ENCODE measurements at regions not wholly inside any gene's neighbourhood (a gene's known extent, or its start where the extent isn't known, plus 50 kb on each side); places are given as distances from the start of the nearest gene placed in this dataset.

- no peak overlapping the region for H3K27ac ChIP-seq (ENCODE audit: low read depth, low read length)
- H3K18ac ChIP-seq (ENCODE audit: low read length), result no peak overlapping the region
- no peaks in the 10 kb centered on the region for H3K27me3 ChIP-seq (ENCODE audit: insufficient read depth, low read length)
- H3K14ac ChIP-seq (ENCODE audit: low read length), result no peak overlapping the region
- no peak overlapping the region for H4K12ac ChIP-seq (ENCODE audit: low read depth, low read length)
- no peak overlapping the region for H4K91ac ChIP-seq (ENCODE audit: low read depth, low read length)
- no peak overlapping the region for H2BK12ac ChIP-seq (ENCODE audit: low read length)
- no peaks in the 10 kb centered on the region for H3K4me1 ChIP-seq (ENCODE audit: control insufficient read depth in 1 of 2, insufficient read depth in 2 of 2, low read length in 2 of 2)
- no peak overlapping the region for H3K23ac ChIP-seq (ENCODE audit: low read length)
- no peaks in the 10 kb centered on the region for H3K79me2 ChIP-seq (ENCODE audit: control insufficient read depth, insufficient read depth, low read length, poor library complexity)
- no peak overlapping the region for H3K9ac ChIP-seq (ENCODE audit: low read length)
- H3K4me2 ChIP-seq (ENCODE audit: low read length), result no peak overlapping the region
- H3K36me3 ChIP-seq (ENCODE audit: control insufficient read depth in 1 of 2, insufficient read depth in 2 of 2, low read length in 2 of 2), result no peaks in the 10 kb centered on the region
- H3K4me3 ChIP-seq (ENCODE audit: low read depth, low read length), result no peak overlapping the region
- H4K8ac ChIP-seq (ENCODE audit: low read depth, low read length), result no peak overlapping the region
- no peak overlapping the region for H2BK120ac ChIP-seq (ENCODE audit: insufficient read depth, low read length, poor library complexity)
- WGBS (ENCODE audit: extremely low coverage, insufficient coverage, insufficient read length), result no CpG with 5 or more reads among the region's 3 CpGs
- no peak for DNase-seq
- no peak overlapping the region for H2AFZ ChIP-seq (ENCODE audit: insufficient read depth, low read length, poor library complexity)
- H2BK5ac ChIP-seq (ENCODE audit: low read depth, low read length, poor library complexity), result no peak overlapping the region
- H3K79me1 ChIP-seq (ENCODE audit: low read length), result no peaks in the 10 kb centered on the region
- H3K4ac ChIP-seq (ENCODE audit: low read depth, low read length), result no peak overlapping the region
- no peaks in the 10 kb centered on the region for H3K9me3 ChIP-seq (ENCODE audit: insufficient read depth, low read depth, low read length)
- H2AK5ac ChIP-seq (ENCODE audit: low read length), result no peak overlapping the region
These were observed 1001.0 kb upstream of the TENM4 start for GRCh38 chr11:80441821-80442220.

DNA sequence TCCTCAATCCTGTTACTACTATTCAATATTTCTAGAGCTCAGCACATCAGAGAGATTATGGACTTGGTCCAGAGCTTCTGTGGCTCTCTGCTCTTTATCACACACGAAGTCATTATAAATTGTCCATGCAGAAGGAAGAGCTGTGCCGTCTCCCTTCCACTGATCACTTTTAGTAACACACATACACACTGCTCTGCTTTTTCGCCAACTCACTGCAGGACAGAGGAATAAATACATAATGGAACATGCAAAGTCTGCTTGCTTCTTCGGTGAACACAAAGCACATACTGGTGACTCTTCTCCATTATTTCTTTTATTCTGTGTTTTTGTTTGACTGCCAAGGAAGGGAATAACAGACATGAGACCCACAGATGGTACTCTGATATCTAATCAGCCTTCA, 1000.0 kb upstream of the TENM4 start:
- no peak overlapping the region for H2AK5ac ChIP-seq (ENCODE audit: low read length)
- H3K4me1 ChIP-seq (ENCODE audit: control insufficient read depth in 1 of 2, insufficient read depth in 2 of 2, low read length in 2 of 2), result no peaks in the 10 kb centered on the region
- no peak overlapping the region for H3K4me2 ChIP-seq (ENCODE audit: low read length)
- no peak overlapping the region for H3K4me3 ChIP-seq (ENCODE audit: low read depth, low read length)
- H3K79me2 ChIP-seq (ENCODE audit: control insufficient read depth, insufficient read depth, low read length, poor library complexity), result no peaks in the 10 kb centered on the region
- no peaks in the 10 kb centered on the region for H3K36me3 ChIP-seq (ENCODE audit: control insufficient read depth in 1 of 2, insufficient read depth in 2 of 2, low read length in 2 of 2)
- no peak overlapping the region for H4K12ac ChIP-seq (ENCODE audit: low read depth, low read length)
- H4K8ac ChIP-seq (ENCODE audit: low read depth, low read length), result no peak overlapping the region
- no CpG with 5 or more reads among the region's 4 CpGs for WGBS (ENCODE audit: extremely low coverage, insufficient coverage, insufficient read length)
- H3K9me3 ChIP-seq (ENCODE audit: insufficient read depth, low read depth, low read length), result no peaks in the 10 kb centered on the region
- no peak overlapping the region for H3K9ac ChIP-seq (ENCODE audit: low read length)
- H4K91ac ChIP-seq (ENCODE audit: low read depth, low read length), result no peak overlapping the region
- H2AFZ ChIP-seq (ENCODE audit: insufficient read depth, low read length, poor library complexity), result no peak overlapping the region
- H2BK12ac ChIP-seq (ENCODE audit: low read length), result no peak overlapping the region
- no peak overlapping the region for H3K23ac ChIP-seq (ENCODE audit: low read length)
- no peak overlapping the region for H3K14ac ChIP-seq (ENCODE audit: low read length)
- H3K27ac ChIP-seq (ENCODE audit: low read depth, low read length), result no peak overlapping the region
- DNase-seq, result no peak
- no peak overlapping the region for H2BK5ac ChIP-seq (ENCODE audit: low read depth, low read length, poor library complexity)
- no peaks in the 10 kb centered on the region for H3K27me3 ChIP-seq (ENCODE audit: insufficient read depth, low read length)
- H3K18ac ChIP-seq (ENCODE audit: low read length), result no peak overlapping the region
- no peaks in the 10 kb centered on the region for H3K79me1 ChIP-seq (ENCODE audit: low read length)
- H2BK120ac ChIP-seq (ENCODE audit: insufficient read depth, low read length, poor library complexity), result no peak overlapping the region
- no peak overlapping the region for H3K4ac ChIP-seq (ENCODE audit: low read depth, low read length)

- H2BK12ac ChIP-seq (ENCODE audit: low read length), result no peak overlapping the region
- no peaks in the 10 kb centered on the region for H3K9me3 ChIP-seq (ENCODE audit: insufficient read depth, low read depth, low read length)
- no CpG with 5 or more reads among the region's 1 CpG for WGBS (ENCODE audit: extremely low coverage, insufficient coverage, insufficient read length)
- no peak overlapping the region for H3K4me2 ChIP-seq (ENCODE audit: low read length)
- no peak overlapping the region for H2AK5ac ChIP-seq (ENCODE audit: low read length)
- H2AFZ ChIP-seq (ENCODE audit: insufficient read depth, low read length, poor library complexity), result no peak overlapping the region
- no peak for DNase-seq
- no peak overlapping the region for H2BK120ac ChIP-seq (ENCODE audit: insufficient read depth, low read length, poor library complexity)
- H3K18ac ChIP-seq (ENCODE audit: low read length), result no peak overlapping the region
- no peak overlapping the region for H3K27ac ChIP-seq (ENCODE audit: low read depth, low read length)
- H3K79me1 ChIP-seq (ENCODE audit: low read length), result no peaks in the 10 kb centered on the region
- no peak overlapping the region for H3K4me3 ChIP-seq (ENCODE audit: low read depth, low read length)
- no peak overlapping the region for H3K4ac ChIP-seq (ENCODE audit: low read depth, low read length)
- no peak overlapping the region for H3K23ac ChIP-seq (ENCODE audit: low read length)
- no peak overlapping the region for H4K8ac ChIP-seq (ENCODE audit: low read depth, low read length)
- H3K4me1 ChIP-seq (ENCODE audit: control insufficient read depth in 1 of 2, insufficient read depth in 2 of 2, low read length in 2 of 2), result no peaks in the 10 kb centered on the region
- H4K12ac ChIP-seq (ENCODE audit: low read depth, low read length), result no peak overlapping the region
- H3K9ac ChIP-seq (ENCODE audit: low read length), result no peak overlapping the region
- H4K91ac ChIP-seq (ENCODE audit: low read depth, low read length), result no peak overlapping the region
- H2BK5ac ChIP-seq (ENCODE audit: low read depth, low read length, poor library complexity), result no peak overlapping the region
- no peaks in the 10 kb centered on the region for H3K27me3 ChIP-seq (ENCODE audit: insufficient read depth, low read length)
- no peak overlapping the region for H3K14ac ChIP-seq (ENCODE audit: low read length)
- H3K36me3 ChIP-seq (ENCODE audit: control insufficient read depth in 1 of 2, insufficient read depth in 2 of 2, low read length in 2 of 2), result no peaks in the 10 kb centered on the region
- H3K79me2 ChIP-seq (ENCODE audit: control insufficient read depth, insufficient read depth, low read length, poor library complexity), result no peaks in the 10 kb centered on the region
These were observed 995.7 kb upstream of the TENM4 start for GRCh38 chr11:80436547-80436946.

- no peak for DNase-seq
- Histone ChIP-seq H3K4ac (ENCODE audit: low read depth, low read length) (no peak overlapping the region), H3K79me2 (ENCODE audit: control insufficient read depth, insufficient read depth, low read length, poor library complexity) (no peaks in the 10 kb centered on the region), H4K91ac (ENCODE audit: low read depth, low read length) (no peak overlapping the region), H4K12ac (ENCODE audit: low read depth, low read length) (no peak overlapping the region), H3K27ac (ENCODE audit: low read depth, low read length) (no peak overlapping the region), H3K9me3 (ENCODE audit: insufficient read depth, low read depth, low read length) (no peaks in the 10 kb centered on the region), H3K27me3 (ENCODE audit: insufficient read depth, low read length) (no peaks in the 10 kb centered on the region), H3K4me2 (ENCODE audit: low read length) (no peak overlapping the region), H3K4me1 (ENCODE audit: control insufficient read depth in 1 of 2, insufficient read depth in 2 of 2, low read length in 2 of 2) (no peaks in the 10 kb centered on the region), H2AFZ (ENCODE audit: insufficient read depth, low read length, poor library complexity) (no peak overlapping the region), H3K23ac (ENCODE audit: low read length) (no peak overlapping the region), H3K4me3 (ENCODE audit: low read depth, low read length) (no peak overlapping the region), H2BK5ac (ENCODE audit: low read depth, low read length, poor library complexity) (no peak overlapping the region), H3K14ac (ENCODE audit: low read length) (no peak overlapping the region), H2BK12ac (ENCODE audit: low read length) (no peak overlapping the region), H3K9ac (ENCODE audit: low read length) (no peak overlapping the region), H2AK5ac (ENCODE audit: low read length) (no peak overlapping the region), H3K79me1 (ENCODE audit: low read length) (no peaks in the 10 kb centered on the region), H3K36me3 (ENCODE audit: control insufficient read depth in 1 of 2, insufficient read depth in 2 of 2, low read length in 2 of 2) (no peaks in the 10 kb centered on the region), H3K18ac (ENCODE audit: low read length) (no peak overlapping the region), H4K8ac (ENCODE audit: low read depth, low read length) (no peak overlapping the region), H2BK120ac (ENCODE audit: insufficient read depth, low read length, poor library complexity) (no peak overlapping the region)
These were observed 994.5 kb upstream of the TENM4 start for GRCh38 chr11:80435345-80435744.

DNA sequence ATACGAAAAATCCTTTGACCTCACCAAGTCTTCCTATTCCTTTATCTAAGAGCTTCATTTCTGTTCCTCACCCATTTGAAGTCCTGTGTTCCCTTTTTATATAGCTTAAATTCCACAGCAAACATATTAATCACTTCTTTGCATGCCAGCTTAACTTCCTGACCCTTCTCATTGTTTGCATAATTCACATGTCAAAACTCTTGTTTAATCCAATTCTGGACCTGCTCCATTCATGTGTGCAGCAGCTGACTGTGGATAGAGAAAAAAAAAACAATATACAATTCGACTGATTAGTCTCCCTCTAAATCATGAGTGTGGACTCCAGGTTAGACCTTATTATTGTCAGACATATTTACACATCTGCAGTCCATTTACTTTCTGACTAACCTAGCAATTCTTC, 991.2 kb upstream of the TENM4 start:
- no peak overlapping the region for H3K9ac ChIP-seq (ENCODE audit: low read length)

More for the DNA sequence above, 991.2 kb upstream of the TENM4 start:
- H4K12ac ChIP-seq (ENCODE audit: low read depth, low read length), result no peak overlapping the region
- H2AFZ ChIP-seq (ENCODE audit: insufficient read depth, low read length, poor library complexity), result no peak overlapping the region
- H3K4ac ChIP-seq (ENCODE audit: low read depth, low read length), result no peak overlapping the region
- no peak overlapping the region for H3K18ac ChIP-seq (ENCODE audit: low read length)
- no peak overlapping the region for H2BK12ac ChIP-seq (ENCODE audit: low read length)
- WGBS (ENCODE audit: extremely low coverage, insufficient coverage, insufficient read length), result no CpG with 5 or more reads among the region's 2 CpGs
- H3K79me2 ChIP-seq (ENCODE audit: control insufficient read depth, insufficient read depth, low read length, poor library complexity), result no peaks in the 10 kb centered on the region
- DNase-seq, result no peak
- no peak overlapping the region for H3K27ac ChIP-seq (ENCODE audit: low read depth, low read length)
- H3K4me2 ChIP-seq (ENCODE audit: low read length), result no peak overlapping the region
- H3K36me3 ChIP-seq (ENCODE audit: control insufficient read depth in 1 of 2, insufficient read depth in 2 of 2, low read length in 2 of 2), result no peaks in the 10 kb centered on the region
- no peak overlapping the region for H3K23ac ChIP-seq (ENCODE audit: low read length)
- no peak overlapping the region for H2BK120ac ChIP-seq (ENCODE audit: insufficient read depth, low read length, poor library complexity)
- H3K14ac ChIP-seq (ENCODE audit: low read length), result no peak overlapping the region
- no peak overlapping the region for H4K8ac ChIP-seq (ENCODE audit: low read depth, low read length)
- H3K9me3 ChIP-seq (ENCODE audit: insufficient read depth, low read depth, low read length), result no peaks in the 10 kb centered on the region
- no peaks in the 10 kb centered on the region for H3K79me1 ChIP-seq (ENCODE audit: low read length)
- no peaks in the 10 kb centered on the region for H3K4me1 ChIP-seq (ENCODE audit: control insufficient read depth in 1 of 2, insufficient read depth in 2 of 2, low read length in 2 of 2)
- H3K4me3 ChIP-seq (ENCODE audit: low read depth, low read length), result no peak overlapping the region
- no peak overlapping the region for H2AK5ac ChIP-seq (ENCODE audit: low read length)
- H2BK5ac ChIP-seq (ENCODE audit: low read depth, low read length, poor library complexity), result no peak overlapping the region
- H3K27me3 ChIP-seq (ENCODE audit: insufficient read depth, low read length), result no peaks in the 10 kb centered on the region
- no peak overlapping the region for H4K91ac ChIP-seq (ENCODE audit: low read depth, low read length)

Data from trophoblast cell (in vitro differentiated cells and primary cell).